ENCODE measurements at regions not wholly inside any gene's neighbourhood (a gene's known extent, or its start where the extent isn't known, plus 50 kb on each side); places are given as distances from the start of the nearest gene placed in this dataset.

- H3K36me3 ChIP-seq, result no peaks in the 10 kb centered on the region
- H3K27ac ChIP-seq, result no peak overlapping the region
- intact Hi-C loops (cut with DNase I), result no loop called here
- ATAC-seq, result no peak
- no peaks in the 10 kb centered on the region for H3K27me3 ChIP-seq
- WGBS, 2 donors, result 80 to 83% methylated on average over 8 of the region's 8 CpGs
- no peak for FAIRE-seq
- no peak for TF ChIP-seq CTCF (IDR thresholded peaks at IDR 0.05)
- H3K4me3 ChIP-seq, result no peak overlapping the region
- no peaks in the 10 kb centered on the region for H3K4me1 ChIP-seq
- DNase-seq, result no peak
- no peaks in the 10 kb centered on the region for H3K9me3 ChIP-seq
Measured at GRCh38 chr3:81891055-81891895, 129.8 kb upstream of the GBE1 start.

GRCh38 chr3:81888914-81889557, 127.6 kb upstream of the GBE1 start:
- FAIRE-seq (no peak), ATAC-seq (peak in 1 of 4 donors; percentile 18), DNase-seq (no peak)
- intact Hi-C loops (cut with DNase I), result no loop called here
- Histone ChIP-seq H3K36me3 (no peaks in the 10 kb centered on the region), H3K27ac (no peak overlapping the region), H3K9me3 (no peaks in the 10 kb centered on the region), H3K27me3 (no peaks in the 10 kb centered on the region), H3K4me1 (no peaks in the 10 kb centered on the region), H3K4me3 (no peak overlapping the region)
- no peak for TF ChIP-seq CTCF (IDR thresholded peaks at IDR 0.05)
- WGBS, 2 donors, result 82 to 84% methylated on average over 6 of the region's 6 CpGs

- Histone ChIP-seq H3K4me3 (no peak overlapping the region), H3K9me3 (no peaks in the 10 kb centered on the region), H3K4me1 (no peaks in the 10 kb centered on the region), H3K27me3 (no peaks in the 10 kb centered on the region), H3K36me3 (no peaks in the 10 kb centered on the region), H3K27ac (no peak overlapping the region)
- no peak for TF ChIP-seq CTCF (IDR thresholded peaks at IDR 0.05)
- ATAC-seq, result peak in 1 of 4 donors; percentile 52
- no peak for FAIRE-seq
- no peak for DNase-seq
- intact Hi-C loops (cut with DNase I), result no loop called here
Measured at GRCh38 chr3:81887448-81887847, 126.0 kb upstream of the GBE1 start.

- Histone ChIP-seq H3K4me1 (no peaks in the 10 kb centered on the region), H3K27me3 (no peaks in the 10 kb centered on the region), H3K36me3 (no peaks in the 10 kb centered on the region), H3K4me3 (no peak overlapping the region), H3K9me3 (no peaks in the 10 kb centered on the region), H3K27ac (no peak overlapping the region)
- no peak for ATAC-seq
- no peak for DNase-seq
- TF ChIP-seq CTCF (IDR thresholded peaks at IDR 0.05), result no peak
- intact Hi-C loops (cut with DNase I), result no loop called here
- WGBS, 2 donors, result 57 to 63% methylated on average over 2 of the region's 2 CpGs
- FAIRE-seq, result no peak
Measured at GRCh38 chr3:81886081-81886480, 124.6 kb upstream of the GBE1 start.

- no peak for DNase-seq
- Histone ChIP-seq H3K27me3 (no peaks in the 10 kb centered on the region), H3K36me3 (no peaks in the 10 kb centered on the region), H3K9me3 (no peaks in the 10 kb centered on the region), H3K4me3 (no peak overlapping the region), H3K4me1 (no peaks in the 10 kb centered on the region), H3K27ac (no peak overlapping the region)
- 92% methylated on average over 3 of the region's 3 CpGs for WGBS, 2 donors
- TF ChIP-seq CTCF (IDR thresholded peaks at IDR 0.05), result no peak
- intact Hi-C loops (cut with DNase I), result no loop called here
- no peak for FAIRE-seq
- no peak for ATAC-seq
Measured at GRCh38 chr3:81884791-81885190, 123.3 kb upstream of the GBE1 start.

All from pancreas (tissue), 10 donors.